Thoracic aorta (tissue), 2 donors: ENCODE measurements at regions not wholly inside any gene's neighbourhood (a gene's known extent, or its start where the extent isn't known, plus 50 kb on each side); places are given as distances from the start of the nearest gene placed in this dataset.

ENCODE experiments used
- ATAC-seq: fragments of 150-250 bp; one replicate; pipeline ENCODE4 v1.8.0; 2017; ENCODE audit warnings: low read depth; ENCODE audit not compliant: insufficient number of reproducible peaks, low FRiP score
- DNase-seq: peaks from one replicate; pipeline ENCODE4 v3.0.0-alpha.2; 2020; ENCODE audit warnings: low spot score
- H3K27ac ChIP-seq, 2 donors: fragments of 200-600 bp; sonication (generic); 1 replicate in 1 of 2; 2 replicates in 1 of 2; pipeline ENCODE4 v1.5.1; 2016; ENCODE audit warnings: mild to moderate bottlenecking in 2 of 2, moderate library complexity in 2 of 2
- H3K27me3 ChIP-seq: fragments of 200-600 bp; sonication (generic); replicated peaks from 2 replicates; pipeline ENCODE4 v1.6.0; 2016; ENCODE audit warnings: mild to moderate bottlenecking; ENCODE audit not compliant: insufficient read depth
- H3K36me3 ChIP-seq: fragments of 200-600 bp; sonication (generic); one replicate; pipeline ENCODE4 v1.5.1; 2016
- H3K4me1 ChIP-seq, 2 donors: fragments of 200-600 bp; sonication (generic); 1 replicate in 1 of 2; 2 replicates in 1 of 2; pipeline versions ENCODE4 v1.5.1 to v1.6.0; 2016; ENCODE audit warnings: low read depth in 2 of 2, mild to moderate bottlenecking in 1 of 2; ENCODE audit not compliant: control insufficient read depth in 1 of 2
- H3K4me3 ChIP-seq: fragments of 200-600 bp; sonication (generic); 2 replicates; pipeline ENCODE4 v1.5.1; 2016; ENCODE audit warnings: mild to moderate bottlenecking
- H3K9me3 ChIP-seq: fragments of 200-600 bp; sonication (generic); 2 replicates; pipeline ENCODE4 v1.5.1; 2016
- TF ChIP-seq, protein P1 (sequence below): fragments of 200-600 bp; sonication (generic); IDR thresholded peaks from one replicate; pipeline ENCODE4 v1.5.1; 2019; ENCODE audit warnings: antibody characterized with exemption

DNA sequence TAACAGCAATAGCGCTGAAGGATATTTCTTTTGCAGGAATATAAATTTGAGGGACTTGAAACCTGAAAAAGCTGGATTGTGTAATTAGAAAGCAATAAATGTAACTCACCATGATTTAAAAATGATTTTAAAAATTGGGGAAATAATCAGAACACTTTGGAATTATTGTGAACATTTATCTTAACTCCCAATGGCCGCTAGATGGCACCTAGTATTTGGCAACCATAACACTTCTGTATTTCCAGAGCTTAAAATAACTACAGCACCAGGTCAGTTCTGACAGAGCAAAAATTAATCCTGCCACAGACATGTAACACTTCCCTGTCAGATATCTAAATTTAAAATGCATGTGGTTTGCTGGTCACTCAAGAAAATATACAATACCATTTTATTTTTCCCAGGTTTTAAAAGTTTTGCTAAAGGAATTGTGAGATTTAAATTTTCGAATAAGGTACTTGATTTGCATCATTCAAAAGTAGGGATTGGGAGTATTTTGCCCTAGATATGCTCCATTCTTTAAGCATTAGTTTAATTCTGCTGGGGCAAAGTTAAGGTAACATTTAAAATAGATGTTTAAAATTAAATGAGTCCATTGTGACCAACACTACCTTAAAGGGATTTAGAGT, 144.5 kb downstream of the PPP1R3A start:
- H3K27me3 ChIP-seq, result no peaks in the 10 kb centered on the region
- H3K27ac ChIP-seq, result no peak overlapping the region
- DNase-seq (no peak), ATAC-seq (no peak)
- H3K9me3 ChIP-seq, result no peaks in the 10 kb centered on the region
- no peak overlapping the region for H3K4me3 ChIP-seq
- no peaks in the 10 kb centered on the region for H3K36me3 ChIP-seq
- no peaks in the 10 kb centered on the region for H3K4me1 ChIP-seq
- TF ChIP-seq, protein P1, sequence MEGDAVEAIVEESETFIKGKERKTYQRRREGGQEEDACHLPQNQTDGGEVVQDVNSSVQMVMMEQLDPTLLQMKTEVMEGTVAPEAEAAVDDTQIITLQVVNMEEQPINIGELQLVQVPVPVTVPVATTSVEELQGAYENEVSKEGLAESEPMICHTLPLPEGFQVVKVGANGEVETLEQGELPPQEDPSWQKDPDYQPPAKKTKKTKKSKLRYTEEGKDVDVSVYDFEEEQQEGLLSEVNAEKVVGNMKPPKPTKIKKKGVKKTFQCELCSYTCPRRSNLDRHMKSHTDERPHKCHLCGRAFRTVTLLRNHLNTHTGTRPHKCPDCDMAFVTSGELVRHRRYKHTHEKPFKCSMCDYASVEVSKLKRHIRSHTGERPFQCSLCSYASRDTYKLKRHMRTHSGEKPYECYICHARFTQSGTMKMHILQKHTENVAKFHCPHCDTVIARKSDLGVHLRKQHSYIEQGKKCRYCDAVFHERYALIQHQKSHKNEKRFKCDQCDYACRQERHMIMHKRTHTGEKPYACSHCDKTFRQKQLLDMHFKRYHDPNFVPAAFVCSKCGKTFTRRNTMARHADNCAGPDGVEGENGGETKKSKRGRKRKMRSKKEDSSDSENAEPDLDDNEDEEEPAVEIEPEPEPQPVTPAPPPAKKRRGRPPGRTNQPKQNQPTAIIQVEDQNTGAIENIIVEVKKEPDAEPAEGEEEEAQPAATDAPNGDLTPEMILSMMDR, result peak; percentile 53

DNA sequence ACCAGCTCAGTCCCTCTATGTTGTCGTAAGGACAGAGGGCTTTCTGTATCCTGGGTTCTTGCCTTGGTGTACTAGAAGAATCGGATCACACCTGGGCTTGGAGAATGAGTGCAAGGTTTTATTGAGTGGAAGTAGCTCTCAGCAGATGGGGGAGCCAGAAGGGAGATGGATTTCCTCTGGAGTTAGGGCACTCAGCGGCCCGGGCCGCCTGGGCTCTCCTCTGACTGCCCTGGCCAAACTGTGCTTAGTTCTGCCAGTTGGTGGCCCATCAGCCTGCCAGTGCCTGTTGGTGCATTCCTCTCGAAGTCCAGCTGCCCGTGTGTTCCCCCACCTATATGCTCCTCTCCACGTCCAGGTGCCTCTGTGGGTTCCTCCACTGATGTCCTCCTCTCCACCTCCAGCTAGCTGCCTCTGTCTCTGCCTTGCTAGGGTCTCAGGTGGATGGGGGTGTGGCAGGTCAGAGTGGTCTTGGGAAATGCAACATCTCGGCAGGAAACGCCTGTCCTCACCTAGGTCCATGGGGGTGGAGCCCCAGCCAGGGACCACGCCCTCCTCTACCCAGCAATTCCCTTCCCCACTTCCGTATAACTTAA, 148.6 kb downstream of the PPP1R3A start:
- Histone ChIP-seq H3K36me3 (no peaks in the 10 kb centered on the region), H3K27me3 (no peaks in the 10 kb centered on the region), H3K4me1 (no peaks in the 10 kb centered on the region), H3K27ac (no peak overlapping the region), H3K9me3 (no peaks in the 10 kb centered on the region), H3K4me3 (no peak overlapping the region)
- TF ChIP-seq, protein P1, result no peak
- ATAC-seq (no peak), DNase-seq (no peak)

DNA sequence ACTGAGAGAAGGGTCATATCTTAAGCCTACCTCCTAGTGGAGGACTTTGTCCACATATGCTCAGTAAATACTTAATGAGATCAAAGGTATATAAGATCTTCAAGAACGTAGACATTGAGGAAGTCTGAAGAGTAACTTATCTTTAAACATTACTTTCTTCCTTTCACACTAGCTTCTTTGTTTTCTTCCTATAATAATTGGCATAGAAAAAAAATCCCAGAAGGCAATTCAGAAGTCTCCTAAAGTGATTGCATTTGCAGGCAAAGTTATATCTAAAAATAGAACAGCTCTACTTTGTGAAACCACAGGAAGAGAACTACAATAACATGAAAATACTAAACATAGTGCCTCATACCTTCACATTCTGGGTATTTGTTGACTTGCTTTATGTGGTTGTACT, 150.4 kb downstream of the PPP1R3A start:
- DNase-seq (no peak), ATAC-seq (no peak)
- Histone ChIP-seq H3K4me3 (no peak overlapping the region), H3K36me3 (no peaks in the 10 kb centered on the region), H3K27ac (no peak overlapping the region), H3K9me3 (no peaks in the 10 kb centered on the region), H3K4me1 (no peaks in the 10 kb centered on the region), H3K27me3 (no peaks in the 10 kb centered on the region)
- TF ChIP-seq, protein P1, result no peak

DNA sequence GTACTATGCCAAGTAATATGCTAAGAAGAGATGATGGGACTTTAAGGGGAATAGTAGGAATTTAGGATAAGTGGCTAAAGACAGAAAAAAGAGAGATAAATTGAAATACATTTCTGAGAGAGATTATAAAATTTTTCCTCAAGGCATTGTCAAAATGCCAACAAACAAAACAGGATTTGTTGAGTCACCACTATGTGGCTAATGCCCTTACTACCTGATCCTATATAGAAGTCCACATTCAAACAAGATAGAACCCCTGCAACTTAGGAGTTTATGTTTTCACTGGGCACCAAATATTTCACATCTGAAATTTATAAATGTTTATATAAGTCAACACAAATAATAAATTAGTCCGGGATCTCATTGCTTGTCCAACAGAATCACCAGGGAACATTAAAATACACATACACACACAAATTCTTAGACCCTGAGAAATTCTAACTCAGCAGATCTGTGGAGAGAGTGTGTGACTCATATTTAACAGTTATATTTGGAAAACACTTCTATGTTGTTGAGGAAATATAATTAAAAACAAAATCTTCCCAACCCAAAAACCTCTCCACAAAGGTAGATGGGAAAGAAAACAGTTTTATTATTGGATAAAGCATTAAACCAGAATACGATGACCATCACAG, 154.3 kb downstream of the PPP1R3A start:
- Histone ChIP-seq H3K4me1 (no peaks in the 10 kb centered on the region), H3K27ac (no peak overlapping the region), H3K9me3 (no peaks in the 10 kb centered on the region), H3K27me3 (no peaks in the 10 kb centered on the region), H3K4me3 (no peak overlapping the region), H3K36me3 (no peaks in the 10 kb centered on the region)
- DNase-seq (no peak), ATAC-seq (no peak)
- TF ChIP-seq, protein P1, result no peak

DNA sequence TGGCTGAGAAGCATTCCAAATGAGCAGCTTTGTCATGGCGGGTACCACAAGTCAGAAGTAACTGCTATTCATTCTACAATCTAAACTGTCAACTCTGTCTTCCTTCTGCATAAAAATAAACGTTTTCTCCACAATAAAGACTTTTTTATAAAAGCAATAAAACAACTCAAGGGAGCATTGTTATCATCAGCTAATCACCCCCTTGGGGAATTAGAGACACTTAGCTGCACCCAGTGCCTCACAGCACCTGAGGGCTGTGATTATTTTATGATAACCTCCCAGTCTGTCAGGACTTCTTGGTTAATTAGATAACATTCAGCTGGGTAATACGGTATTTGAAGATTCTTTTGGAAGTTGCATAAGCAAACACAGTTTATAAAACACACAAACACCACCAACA, 155.6 kb downstream of the PPP1R3A start:
- TF ChIP-seq, protein P1, result no peak
- H3K9me3 ChIP-seq, result no peaks in the 10 kb centered on the region
- H3K4me3 ChIP-seq, result no peak overlapping the region
- no peak overlapping the region for H3K27ac ChIP-seq
- no peaks in the 10 kb centered on the region for H3K4me1 ChIP-seq
- H3K27me3 ChIP-seq, result no peaks in the 10 kb centered on the region
- no peaks in the 10 kb centered on the region for H3K36me3 ChIP-seq
- DNase-seq, result no peak
- ATAC-seq, result no peak
